Activated naive CD8-positive, alpha-beta T cell treated with anti-CD3 and anti-CD28 coated beads, Interleukin-2, amount 10 ng/mL, durations not matched to agents 7 days and 5 days (primary cell): ENCODE measurements at regions not wholly inside any gene's neighbourhood (a gene's known extent, or its start where the extent isn't known, plus 50 kb on each side); places are given as distances from the start of the nearest gene placed in this dataset.

Experiments used
- ATAC-seq: fragments of 150-1000 bp; cut with Tn5 transposase; one replicate; pipeline ENCODE4 v1.10.0; 2021; ENCODE audit warnings: low read depth, moderate library complexity
- POLR2A ChIA-PET: fragments of 350-600 bp; sonication (Branson Sonifier 250); formaldehyde crosslinking; loops from one replicate; lab custom pipeline; 2021; ENCODE audit warnings: antibody characterized with exemption; lab: Charles Lee
- DNase-seq: peaks from one replicate; pipeline ENCODE4 v3.0.0; 2021
- H3K27ac Mint-ChIP-seq: one replicate; pipeline ENCODE4 v1.8.0; 2022; ENCODE audit warnings: mild to moderate bottlenecking, mixed read lengths
- H3K27me3 Mint-ChIP-seq: one replicate; pipeline ENCODE4 v1.8.0; 2022; ENCODE audit warnings: mild to moderate bottlenecking, moderate library complexity, mixed read lengths
- H3K36me3 Mint-ChIP-seq: one replicate; pipeline ENCODE4 v1.8.0; 2021; ENCODE audit warnings: mild to moderate bottlenecking, mixed read lengths
- H3K4me1 Mint-ChIP-seq: one replicate; pipeline ENCODE4 v1.8.0; 2021; ENCODE audit warnings: mixed read lengths
- H3K4me3 Mint-ChIP-seq: one replicate; pipeline ENCODE4 v1.8.0; 2022; ENCODE audit warnings: mild to moderate bottlenecking, moderate library complexity, mixed read lengths
- H3K9me3 Mint-ChIP-seq: one replicate; pipeline ENCODE4 v1.8.0; 2021; ENCODE audit warnings: mixed read lengths

DNA sequence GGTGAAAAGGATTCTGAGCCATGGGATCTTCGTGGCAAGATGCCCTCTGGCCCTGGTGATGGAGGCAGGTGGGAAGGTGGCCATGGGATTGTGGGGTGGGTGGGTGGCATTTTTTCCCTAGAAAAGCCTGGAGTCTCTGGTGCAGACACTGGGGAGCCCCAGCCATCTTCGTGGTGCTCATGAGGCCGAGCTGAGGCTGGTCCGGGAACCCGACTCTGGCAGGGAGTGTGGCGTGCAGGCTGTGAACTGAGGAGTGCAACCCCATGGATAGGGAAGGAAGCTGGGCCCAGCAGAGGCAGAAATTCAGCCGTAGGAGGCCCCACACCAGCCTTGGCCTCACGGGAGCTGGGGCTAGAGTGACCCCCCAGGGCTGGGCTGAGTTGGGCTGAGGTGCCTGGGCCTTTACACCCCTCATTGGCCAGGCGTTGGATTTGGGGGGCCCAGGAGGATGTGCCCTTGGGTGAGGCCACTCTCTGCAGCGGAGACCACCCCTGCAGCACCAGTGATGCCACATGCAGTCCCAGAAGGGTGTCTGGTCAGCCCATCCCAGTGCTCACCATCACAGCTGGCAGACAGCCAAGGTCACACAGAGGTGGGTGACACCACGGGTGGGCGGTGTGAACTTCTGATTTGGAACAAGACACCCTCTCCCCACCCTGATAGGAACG lies 115.6 kb upstream of the HDAC4 start:
- Mint-ChIP-seq H3K4me1 (no peaks in the 10 kb centered on the region), H3K27ac (no peak overlapping the region), H3K4me3 (no peak overlapping the region), H3K9me3 (no peaks in the 10 kb centered on the region), H3K27me3 (no peaks in the 10 kb centered on the region), H3K36me3 (no peaks in the 10 kb centered on the region)
- POLR2A ChIA-PET, result no interaction called here
- DNase-seq (no peak), ATAC-seq (no peak)

DNA sequence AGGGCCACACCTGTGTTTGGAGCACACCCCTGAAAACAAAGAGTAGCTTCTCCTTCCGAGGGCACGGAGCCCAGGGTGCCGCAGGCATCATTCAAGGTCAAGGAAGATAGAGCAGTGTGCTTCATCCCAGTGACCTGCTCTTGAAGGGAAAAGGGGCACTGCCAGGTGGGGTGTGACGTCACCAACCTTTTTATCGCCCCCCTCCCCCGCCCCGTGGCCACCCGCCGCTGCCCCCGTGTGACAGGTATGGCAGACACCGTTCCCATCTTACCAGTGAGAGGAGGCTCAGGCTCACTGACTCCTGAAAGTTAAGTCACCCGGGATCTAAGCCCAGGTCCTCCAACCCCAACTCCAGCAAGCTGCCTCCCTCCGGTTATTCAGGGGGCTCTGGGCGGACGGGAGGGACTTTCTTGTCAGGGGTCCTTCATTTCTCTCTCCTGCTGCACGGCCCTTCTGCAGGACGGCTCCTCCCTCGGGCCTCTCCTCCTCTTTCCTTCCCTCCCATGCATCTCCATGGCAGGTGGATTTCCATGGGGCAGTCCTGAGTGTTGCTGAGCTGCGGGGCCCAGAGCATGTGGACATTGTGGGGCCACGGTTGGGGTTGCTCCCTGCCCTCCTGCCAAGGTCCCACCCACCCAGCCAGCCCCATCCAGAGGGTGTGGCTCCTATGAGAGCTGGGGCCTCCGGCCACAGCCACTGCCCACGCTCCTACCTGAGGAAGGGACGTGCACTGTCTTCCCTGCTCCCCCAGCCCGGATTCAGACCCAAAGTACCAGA lies 114.1 kb upstream of the HDAC4 start:
- H3K27ac Mint-ChIP-seq, result no peak overlapping the region

DNA sequence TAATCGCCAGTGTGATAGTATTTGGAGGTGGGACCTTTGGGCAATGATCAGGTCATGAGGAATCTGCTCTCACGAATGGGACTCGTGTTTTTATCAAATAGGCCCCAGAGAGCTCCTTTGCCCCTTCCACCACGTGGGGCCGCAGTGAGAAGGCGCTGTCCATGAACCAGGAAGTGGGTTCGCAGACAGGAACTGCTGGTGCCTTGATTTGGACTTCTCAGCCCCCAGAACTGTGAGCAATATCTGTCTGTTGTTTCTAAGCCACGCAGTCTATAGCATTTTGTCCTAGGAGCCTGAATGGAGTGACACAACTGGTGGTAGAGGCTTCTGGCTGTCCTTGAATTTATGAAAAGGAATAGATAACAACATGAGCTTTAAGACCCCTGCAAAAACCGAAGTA lies 111.2 kb upstream of the HDAC4 start:
- ATAC-seq (no peak), DNase-seq (no peak)
- Mint-ChIP-seq H3K4me1 (no peaks in the 10 kb centered on the region), H3K36me3 (no peaks in the 10 kb centered on the region), H3K4me3 (no peak overlapping the region), H3K27me3 (peaks cover 1% of the 10 kb centered on the region), H3K27ac (no peak overlapping the region), H3K9me3 (no peaks in the 10 kb centered on the region)
- POLR2A ChIA-PET, result no interaction called here

More for the DNA sequence above, 114.1 kb upstream of the HDAC4 start:
- POLR2A ChIA-PET, result no interaction called here
- Mint-ChIP-seq H3K9me3 (no peaks in the 10 kb centered on the region), H3K4me3 (no peak overlapping the region), H3K4me1 (no peaks in the 10 kb centered on the region), H3K36me3 (no peaks in the 10 kb centered on the region), H3K27me3 (no peaks in the 10 kb centered on the region)
- no peak for ATAC-seq
- DNase-seq, result no peak

- Mint-ChIP-seq H3K4me3 (no peak overlapping the region), H3K4me1 (no peaks in the 10 kb centered on the region), H3K9me3 (no peaks in the 10 kb centered on the region), H3K36me3 (no peaks in the 10 kb centered on the region), H3K27ac (no peak overlapping the region), H3K27me3 (peaks cover 1% of the 10 kb centered on the region)
- POLR2A ChIA-PET, result no interaction called here
- DNase-seq, result no peak
- no peak for ATAC-seq
Observed at GRCh38 chr2:239509373-239510143, 108.7 kb upstream of the HDAC4 start.

- Mint-ChIP-seq H3K27me3 (peaks cover 1% of the 10 kb centered on the region), H3K4me1 (no peaks in the 10 kb centered on the region), H3K9me3 (no peaks in the 10 kb centered on the region), H3K36me3 (no peaks in the 10 kb centered on the region), H3K27ac (no peak overlapping the region), H3K4me3 (no peak overlapping the region)
- ATAC-seq (no peak), DNase-seq (no peak)
- POLR2A ChIA-PET, result no interaction called here
Observed at GRCh38 chr2:239508261-239508660, 107.4 kb upstream of the HDAC4 start.

DNA sequence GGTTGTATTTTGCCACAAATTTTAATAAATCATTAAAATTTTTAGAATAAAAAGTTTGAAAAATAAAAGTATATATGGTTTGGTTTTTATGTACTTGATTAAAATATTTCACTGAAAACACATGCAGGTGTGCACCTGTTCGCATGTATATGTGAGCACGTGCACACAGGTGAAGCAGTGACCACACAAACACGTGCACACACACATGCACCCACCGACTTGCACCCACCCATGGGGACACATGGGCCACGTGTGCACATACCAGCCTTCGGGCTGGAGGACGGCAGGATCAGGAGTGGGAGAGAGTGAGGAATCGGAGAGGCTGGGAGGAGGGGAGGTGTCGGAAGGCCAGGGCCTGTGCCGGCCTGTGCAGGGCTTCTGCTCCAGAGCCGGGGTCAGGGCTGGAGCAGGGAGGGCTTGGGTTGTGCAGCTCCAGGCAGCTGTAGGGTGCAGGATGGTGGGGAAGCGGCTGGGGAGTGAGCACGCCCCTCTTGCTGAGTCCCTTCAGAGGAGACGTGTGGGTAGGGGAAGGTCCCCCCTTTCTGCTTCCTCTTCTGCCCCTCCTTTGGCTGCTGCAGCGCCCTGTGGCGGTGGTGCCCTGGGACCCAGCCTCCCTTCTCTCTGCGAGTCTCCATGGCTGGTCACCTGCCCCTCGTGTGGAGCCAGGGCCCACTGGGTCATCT lies 106.9 kb upstream of the HDAC4 start:
- DNase-seq (no peak), ATAC-seq (no peak)
- Mint-ChIP-seq H3K27me3 (peaks cover 1% of the 10 kb centered on the region), H3K4me3 (no peak overlapping the region), H3K4me1 (no peaks in the 10 kb centered on the region), H3K36me3 (no peaks in the 10 kb centered on the region), H3K27ac (no peak overlapping the region), H3K9me3 (no peaks in the 10 kb centered on the region)
- POLR2A ChIA-PET, result no interaction called here

DNA sequence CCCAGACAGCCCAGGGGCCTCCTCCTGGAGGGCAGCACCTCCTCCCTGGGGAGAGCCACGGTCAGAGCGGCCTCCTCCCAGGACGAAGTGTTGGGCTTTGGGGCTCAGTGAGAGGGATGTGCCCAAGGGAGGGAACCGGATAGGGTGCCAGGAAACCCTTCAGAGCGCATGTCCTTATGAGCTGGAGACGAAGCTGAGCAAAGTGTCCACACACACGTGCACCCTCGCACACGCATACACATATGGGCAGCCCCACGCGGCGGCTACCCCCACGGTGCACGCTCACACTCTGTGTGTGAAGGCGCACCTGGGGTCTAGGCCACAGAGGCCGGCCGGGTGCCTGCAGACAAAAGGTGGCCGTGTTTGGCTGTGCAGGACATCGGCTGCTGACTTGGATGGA lies 106.1 kb upstream of the HDAC4 start:
- no peaks in the 10 kb centered on the region for H3K9me3 Mint-ChIP-seq
- H3K27me3 Mint-ChIP-seq, result peaks cover 1% of the 10 kb centered on the region
- DNase-seq (no peak), ATAC-seq (no peak)
- H3K27ac Mint-ChIP-seq, result no peak overlapping the region
- H3K4me3 Mint-ChIP-seq, result no peak overlapping the region
- no peaks in the 10 kb centered on the region for H3K4me1 Mint-ChIP-seq
- POLR2A ChIA-PET, result no interaction called here
- H3K36me3 Mint-ChIP-seq, result no peaks in the 10 kb centered on the region

GRCh38 chr2:239506101-239506857 lies 105.5 kb upstream of the HDAC4 start:
- no peaks in the 10 kb centered on the region for H3K9me3 Mint-ChIP-seq
- H3K4me3 Mint-ChIP-seq, result no peak overlapping the region
- peaks cover 3% of the 10 kb centered on the region for H3K27me3 Mint-ChIP-seq
- DNase-seq (no peak), ATAC-seq (no peak)
- POLR2A ChIA-PET, result no interaction called here
- H3K4me1 Mint-ChIP-seq, result no peaks in the 10 kb centered on the region
- H3K36me3 Mint-ChIP-seq, result no peaks in the 10 kb centered on the region
- H3K27ac Mint-ChIP-seq, result no peak overlapping the region

DNA sequence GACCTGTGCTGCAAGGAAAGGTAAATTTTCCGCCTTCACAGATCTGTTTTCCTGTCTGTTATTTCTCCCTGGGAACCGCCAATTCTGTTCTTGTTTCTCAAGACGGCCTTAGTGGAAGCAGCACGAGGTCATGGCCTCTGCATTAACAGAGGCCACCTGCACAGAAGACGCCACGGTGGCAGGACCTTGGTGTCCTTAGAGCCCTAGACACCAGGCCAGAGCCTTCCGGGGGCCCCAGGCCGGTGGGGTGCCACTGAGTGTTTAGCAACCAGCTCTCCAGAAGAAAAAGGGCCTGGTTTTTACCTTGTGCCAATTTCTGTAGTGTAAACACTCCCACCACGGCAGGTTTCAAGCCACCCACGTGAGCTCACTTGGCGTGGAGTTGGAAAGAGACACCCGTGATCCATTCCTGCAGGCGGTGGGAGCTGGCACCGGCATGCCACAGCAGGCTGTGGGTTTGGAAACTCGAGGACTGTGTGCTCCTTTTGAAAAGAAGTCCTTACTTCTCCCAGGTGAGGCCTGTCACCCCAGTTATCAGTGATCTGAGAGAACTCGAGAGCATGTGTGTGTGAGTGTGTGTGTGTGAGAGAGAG lies 103.9 kb upstream of the HDAC4 start:
- DNase-seq (no peak), ATAC-seq (no peak)
- Mint-ChIP-seq H3K27ac (no peak overlapping the region), H3K9me3 (no peaks in the 10 kb centered on the region), H3K36me3 (no peaks in the 10 kb centered on the region), H3K4me3 (no peak overlapping the region), H3K4me1 (no peaks in the 10 kb centered on the region), H3K27me3 (peaks cover 3% of the 10 kb centered on the region)
- POLR2A ChIA-PET, result no interaction called here

GRCh38 chr2:239502430-239503186 lies 101.8 kb upstream of the HDAC4 start:
- H3K4me3 Mint-ChIP-seq, result no peak overlapping the region
- POLR2A ChIA-PET, result no interaction called here

DNA sequence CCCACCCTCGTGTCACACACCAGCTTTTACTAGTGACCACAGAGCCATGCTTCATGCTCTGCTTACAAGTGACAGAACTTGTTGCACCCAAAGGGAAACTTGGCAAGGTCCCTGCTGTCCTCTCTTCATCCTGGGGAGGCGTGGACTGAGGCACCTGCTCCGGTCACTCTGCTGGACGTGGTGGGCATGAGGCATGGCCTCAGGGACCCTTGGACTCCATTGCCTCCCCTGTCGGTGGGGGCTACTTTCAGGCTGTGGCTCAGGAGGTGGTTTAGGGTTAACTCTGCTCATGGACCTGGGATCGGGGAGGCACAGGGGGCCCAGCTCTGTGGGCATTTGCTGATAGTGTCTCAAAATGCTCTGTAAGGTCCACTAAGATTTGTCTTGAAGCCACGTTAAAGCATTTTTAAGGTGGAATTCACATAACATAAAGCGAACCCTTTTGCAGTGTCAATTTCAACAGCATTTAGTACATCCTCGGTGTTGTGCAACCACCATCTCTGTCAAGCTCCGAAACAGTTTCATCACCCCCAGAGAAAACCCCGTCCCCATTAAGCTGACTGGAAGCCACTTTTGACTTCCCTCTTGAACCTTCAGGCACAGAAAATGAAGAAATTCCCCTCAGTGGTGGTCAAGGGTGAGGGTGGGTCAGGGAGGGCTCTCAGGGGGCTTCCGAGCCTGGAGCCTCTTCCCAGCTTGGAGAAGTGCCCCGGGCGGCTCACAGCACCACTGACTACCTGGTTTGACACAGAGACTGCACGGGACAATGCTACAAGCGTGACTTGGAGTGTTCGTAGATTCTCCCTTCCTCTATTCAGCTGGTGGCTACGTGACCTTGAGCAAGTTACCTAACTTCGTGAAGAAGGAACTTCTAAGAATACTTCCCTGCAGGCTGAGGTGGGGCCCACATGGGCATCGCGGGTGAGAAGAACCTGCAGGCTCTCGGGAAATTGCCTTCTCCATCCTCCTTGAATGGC lies 100.0 kb upstream of the HDAC4 start:
- no peak overlapping the region for H3K27ac Mint-ChIP-seq
- H3K4me3 Mint-ChIP-seq, result no peak overlapping the region
- POLR2A ChIA-PET, result no interaction called here
- DNase-seq, result no peak
- H3K4me1 Mint-ChIP-seq, result no peaks in the 10 kb centered on the region
- ATAC-seq, result no peak
- H3K27me3 Mint-ChIP-seq, result peaks cover 4% of the 10 kb centered on the region
- no peaks in the 10 kb centered on the region for H3K9me3 Mint-ChIP-seq
- no peaks in the 10 kb centered on the region for H3K36me3 Mint-ChIP-seq

More at GRCh38 chr2:239502430-239503186, 101.8 kb upstream of the HDAC4 start:
- DNase-seq, result no peak
- Mint-ChIP-seq H3K4me1 (no peaks in the 10 kb centered on the region), H3K36me3 (no peaks in the 10 kb centered on the region), H3K27ac (no peak overlapping the region), H3K9me3 (no peaks in the 10 kb centered on the region), H3K27me3 (peaks cover 5% of the 10 kb centered on the region)
- no peak for ATAC-seq
